ENCODE measurements at regions not wholly inside any gene's neighbourhood (a gene's known extent, or its start where the extent isn't known, plus 50 kb on each side); places are given as distances from the start of the nearest gene placed in this dataset.

GRCh38 chr10:46234431-46235060 is 52.3 kb upstream of the ANTXRL start:
- peaks cover 27% of the 10 kb centered on the region for H3K27me3 Mint-ChIP-seq (ENCODE audit: low read depth, unreplicated experiment)
- Histone ChIP-seq H3K36me3 (ENCODE audit: insufficient read depth, low read length) (no peaks in the 10 kb centered on the region), H4K20me1 (ENCODE audit: insufficient read depth, low read length) (no peaks in the 10 kb centered on the region), H3K4me1 (ENCODE audit: insufficient read depth, low read length) (no peaks in the 10 kb centered on the region), H3K27ac (ENCODE audit: low read depth, low read length) (no peak overlapping the region), H3K79me2 (ENCODE audit: insufficient read depth, low read length) (no peaks in the 10 kb centered on the region), H3K9ac (ENCODE audit: low read length) (no peak overlapping the region), H3K9me3 (ENCODE audit: insufficient read depth, low read depth, low read length) (no peaks in the 10 kb centered on the region), H3K27me3 (ENCODE audit: insufficient read depth, low read length) (no peaks in the 10 kb centered on the region), H3K4me3 (ENCODE audit: insufficient read depth, low read depth, low read length) (no peak overlapping the region), H2AFZ (ENCODE audit: low read depth, low read length) (no peak overlapping the region), H3K4me2 (ENCODE audit: low read length) (no peak overlapping the region)
- H3K27ac Mint-ChIP-seq (ENCODE audit: unreplicated experiment): no peak overlapping the region
- H3K9me3 Mint-ChIP-seq (ENCODE audit: unreplicated experiment): no peaks in the 10 kb centered on the region
- no peak for TF ChIP-seq CTCF (IDR thresholded peaks at IDR 0.05; ENCODE audit: insufficient read depth, low read depth, low read length)
- TF ChIP-seq EZH2 (IDR thresholded peaks at IDR 0.05; ENCODE audit: insufficient read depth, low read length): no peak
- DNase-seq (ENCODE audit: low read depth) (no peak), FAIRE-seq (no peak)
- H3K36me3 Mint-ChIP-seq (ENCODE audit: low read depth, unreplicated experiment): peaks cover 3% of the 10 kb centered on the region
- H3K4me3 Mint-ChIP-seq (ENCODE audit: unreplicated experiment): no peak overlapping the region
- H3K4me1 Mint-ChIP-seq (ENCODE audit: low read depth, unreplicated experiment): peaks cover 6% of the 10 kb centered on the region

GRCh38 chr10:46235705-46236545 is 50.9 kb upstream of the ANTXRL start:
- Histone ChIP-seq H3K4me3 (ENCODE audit: insufficient read depth, low read depth, low read length) (no peak overlapping the region), H2AFZ (ENCODE audit: low read depth, low read length) (no peak overlapping the region), H3K27me3 (ENCODE audit: insufficient read depth, low read length) (no peaks in the 10 kb centered on the region), H3K27ac (ENCODE audit: low read depth, low read length) (no peak overlapping the region), H3K4me1 (ENCODE audit: insufficient read depth, low read length) (no peaks in the 10 kb centered on the region), H3K9ac (ENCODE audit: low read length) (no peak overlapping the region), H4K20me1 (ENCODE audit: insufficient read depth, low read length) (no peaks in the 10 kb centered on the region), H3K4me2 (ENCODE audit: low read length) (no peak overlapping the region), H3K36me3 (ENCODE audit: insufficient read depth, low read length) (no peaks in the 10 kb centered on the region), H3K9me3 (ENCODE audit: insufficient read depth, low read depth, low read length) (no peaks in the 10 kb centered on the region), H3K79me2 (ENCODE audit: insufficient read depth, low read length) (no peaks in the 10 kb centered on the region)
- Mint-ChIP-seq H3K27me3 (ENCODE audit: low read depth, unreplicated experiment) (peaks cover 26% of the 10 kb centered on the region), H3K36me3 (ENCODE audit: low read depth, unreplicated experiment) (peaks cover 3% of the 10 kb centered on the region), H3K4me3 (ENCODE audit: unreplicated experiment) (no peak overlapping the region), H3K4me1 (ENCODE audit: low read depth, unreplicated experiment) (peaks cover 6% of the 10 kb centered on the region), H3K27ac (ENCODE audit: unreplicated experiment) (no peak overlapping the region), H3K9me3 (ENCODE audit: unreplicated experiment) (no peaks in the 10 kb centered on the region)
- FAIRE-seq: no peak
- DNase-seq (ENCODE audit: low read depth): no peak
- TF ChIP-seq CTCF (IDR thresholded peaks at IDR 0.05; ENCODE audit: insufficient read depth, low read depth, low read length): no peak
- no peak for TF ChIP-seq EZH2 (IDR thresholded peaks at IDR 0.05; ENCODE audit: insufficient read depth, low read length)

GRCh38 chr10:46236546-46236887 is 50.3 kb upstream of the ANTXRL start:
- Histone ChIP-seq H3K27ac (ENCODE audit: low read depth, low read length) (no peak overlapping the region), H3K4me3 (ENCODE audit: insufficient read depth, low read depth, low read length) (no peak overlapping the region), H3K9me3 (ENCODE audit: insufficient read depth, low read depth, low read length) (no peaks in the 10 kb centered on the region), H3K79me2 (ENCODE audit: insufficient read depth, low read length) (no peaks in the 10 kb centered on the region), H3K27me3 (ENCODE audit: insufficient read depth, low read length) (no peaks in the 10 kb centered on the region), H3K36me3 (ENCODE audit: insufficient read depth, low read length) (no peaks in the 10 kb centered on the region), H4K20me1 (ENCODE audit: insufficient read depth, low read length) (no peaks in the 10 kb centered on the region), H2AFZ (ENCODE audit: low read depth, low read length) (no peak overlapping the region), H3K4me2 (ENCODE audit: low read length) (no peak overlapping the region), H3K9ac (ENCODE audit: low read length) (no peak overlapping the region), H3K4me1 (ENCODE audit: insufficient read depth, low read length) (no peaks in the 10 kb centered on the region)
- Mint-ChIP-seq H3K27ac (ENCODE audit: unreplicated experiment) (no peak overlapping the region), H3K36me3 (ENCODE audit: low read depth, unreplicated experiment) (peaks cover 5% of the 10 kb centered on the region), H3K4me3 (ENCODE audit: unreplicated experiment) (no peak overlapping the region), H3K4me1 (ENCODE audit: low read depth, unreplicated experiment) (peaks cover 6% of the 10 kb centered on the region), H3K9me3 (ENCODE audit: unreplicated experiment) (no peaks in the 10 kb centered on the region), H3K27me3 (ENCODE audit: low read depth, unreplicated experiment) (peaks cover 26% of the 10 kb centered on the region)
- FAIRE-seq (no peak), DNase-seq (ENCODE audit: low read depth) (no peak)
- TF ChIP-seq EZH2 (IDR thresholded peaks at IDR 0.05; ENCODE audit: insufficient read depth, low read length) (no peak), CTCF (IDR thresholded peaks at IDR 0.05; ENCODE audit: insufficient read depth, low read depth, low read length) (no peak)
